HEK293 (cell line): ENCODE measurements at regions not wholly inside any gene's neighbourhood (a gene's known extent, or its start where the extent isn't known, plus 50 kb on each side); places are given as distances from the start of the nearest gene placed in this dataset.

ENCODE experiments used
- MZF1 ChIP-seq: fragments of 450-650 bp; formaldehyde crosslinking; IDR thresholded peaks from 2 replicates; pipeline ENCODE4 v1.5.1; 2017; ENCODE audit warnings: missing biosample characterization, missing genetic modification characterization, borderline replicate concordance
- ZBTB44 ChIP-seq: fragments of 450-650 bp; IDR thresholded peaks from 2 replicates; pipeline ENCODE4 v1.5.1; 2018; ENCODE audit warnings: missing biosample characterization, mild to moderate bottlenecking, missing genetic modification characterization
- ZBTB8A ChIP-seq: fragments of 450-650 bp; formaldehyde crosslinking; IDR thresholded peaks from 2 replicates; pipeline ENCODE4 v1.5.1; 2016; ENCODE audit warnings: missing biosample characterization, missing genetic modification characterization
- ZNF121 ChIP-seq: fragments of 450-650 bp; formaldehyde crosslinking; IDR thresholded peaks from 2 replicates; pipeline ENCODE4 v1.5.1; 2016; ENCODE audit warnings: missing biosample characterization, missing genetic modification characterization
- ZNF132 ChIP-seq: fragments of 450-650 bp; formaldehyde crosslinking; IDR thresholded peaks from 2 replicates; pipeline ENCODE4 v1.5.1; 2017; ENCODE audit warnings: missing biosample characterization, missing genetic modification characterization, borderline replicate concordance
- ZNF311 ChIP-seq: fragments of 450-650 bp; formaldehyde crosslinking; IDR thresholded peaks from 2 replicates; pipeline ENCODE4 v1.5.1; 2017; ENCODE audit warnings: missing biosample characterization, missing genetic modification characterization, borderline replicate concordance
- ZNF350 ChIP-seq: fragments of 450-650 bp; formaldehyde crosslinking; IDR thresholded peaks from 2 replicates; pipeline ENCODE4 v1.5.0; 2017; ENCODE audit warnings: missing biosample characterization, mild to moderate bottlenecking, missing genetic modification characterization
- ZSCAN30 ChIP-seq: fragments of 450-650 bp; IDR thresholded peaks from 2 replicates; pipeline ENCODE4 v1.5.1; 2018; ENCODE audit warnings: missing biosample characterization, mild to moderate bottlenecking, missing genetic modification characterization, moderate library complexity
- ZSCAN5A ChIP-seq: fragments of 450-650 bp; formaldehyde crosslinking; IDR thresholded peaks from 2 replicates; pipeline ENCODE4 v1.5.1; 2016; ENCODE audit warnings: missing biosample characterization, missing genetic modification characterization
- TF ChIP-seq, protein P1 (sequence below): fragments of 450-650 bp; formaldehyde crosslinking; IDR thresholded peaks from 2 replicates; pipeline ENCODE4 v1.5.1; 2016; ENCODE audit warnings: missing biosample characterization, missing genetic modification characterization
- TF ChIP-seq, protein P2 (sequence below): fragments of 450-650 bp; formaldehyde crosslinking; IDR thresholded peaks from 2 replicates; pipeline ENCODE4 v1.5.1; 2016; ENCODE audit warnings: missing biosample characterization, missing genetic modification characterization
- TF ChIP-seq, protein P3 (sequence below): fragments of 450-650 bp; formaldehyde crosslinking; IDR thresholded peaks from 2 replicates; pipeline ENCODE4 v1.5.1; 2016; ENCODE audit warnings: missing biosample characterization, missing genetic modification characterization, low read depth

DNA sequence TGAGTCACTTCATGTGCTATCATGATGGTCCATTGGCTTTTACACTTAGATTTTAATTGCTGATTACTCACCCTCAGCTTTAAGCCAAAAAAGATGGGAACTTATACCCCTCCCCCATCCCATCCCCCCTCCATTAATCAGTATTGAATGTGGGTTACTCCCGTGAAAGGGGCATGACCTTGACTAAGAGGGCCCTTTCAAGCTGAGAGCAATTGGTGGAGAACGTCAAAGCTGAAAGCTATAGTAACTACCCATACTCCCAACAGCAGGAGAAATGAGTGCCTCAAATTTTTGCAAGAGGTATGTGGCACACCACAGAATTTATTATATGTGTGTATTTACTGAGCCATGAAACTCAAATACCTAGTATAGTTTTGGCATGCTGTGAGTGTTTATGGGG is 99.7 kb upstream of the CDH8 start:
- TF ChIP-seq ZNF121 (no peak), ZSCAN5A (tag by site-specific recombination) (no peak), ZNF132 (no peak), ZSCAN30 (tag by site-specific recombination) (no peak), ZNF350 (tag by site-specific recombination) (no peak), ZBTB8A (tag by site-specific recombination) (no peak), MZF1 (tag by site-specific recombination) (no peak), ZNF311 (no peak), ZBTB44 (tag by site-specific recombination) (no peak)
- TF ChIP-seq, protein P1, sequence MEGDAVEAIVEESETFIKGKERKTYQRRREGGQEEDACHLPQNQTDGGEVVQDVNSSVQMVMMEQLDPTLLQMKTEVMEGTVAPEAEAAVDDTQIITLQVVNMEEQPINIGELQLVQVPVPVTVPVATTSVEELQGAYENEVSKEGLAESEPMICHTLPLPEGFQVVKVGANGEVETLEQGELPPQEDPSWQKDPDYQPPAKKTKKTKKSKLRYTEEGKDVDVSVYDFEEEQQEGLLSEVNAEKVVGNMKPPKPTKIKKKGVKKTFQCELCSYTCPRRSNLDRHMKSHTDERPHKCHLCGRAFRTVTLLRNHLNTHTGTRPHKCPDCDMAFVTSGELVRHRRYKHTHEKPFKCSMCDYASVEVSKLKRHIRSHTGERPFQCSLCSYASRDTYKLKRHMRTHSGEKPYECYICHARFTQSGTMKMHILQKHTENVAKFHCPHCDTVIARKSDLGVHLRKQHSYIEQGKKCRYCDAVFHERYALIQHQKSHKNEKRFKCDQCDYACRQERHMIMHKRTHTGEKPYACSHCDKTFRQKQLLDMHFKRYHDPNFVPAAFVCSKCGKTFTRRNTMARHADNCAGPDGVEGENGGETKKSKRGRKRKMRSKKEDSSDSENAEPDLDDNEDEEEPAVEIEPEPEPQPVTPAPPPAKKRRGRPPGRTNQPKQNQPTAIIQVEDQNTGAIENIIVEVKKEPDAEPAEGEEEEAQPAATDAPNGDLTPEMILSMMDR (tag by site-specific recombination), result no peak
- TF ChIP-seq, protein P2, sequence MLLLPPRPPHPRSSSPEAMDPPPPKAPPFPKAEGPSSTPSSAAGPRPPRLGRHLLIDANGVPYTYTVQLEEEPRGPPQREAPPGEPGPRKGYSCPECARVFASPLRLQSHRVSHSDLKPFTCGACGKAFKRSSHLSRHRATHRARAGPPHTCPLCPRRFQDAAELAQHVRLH (tag by site-specific recombination), result no peak
- TF ChIP-seq, protein P3, sequence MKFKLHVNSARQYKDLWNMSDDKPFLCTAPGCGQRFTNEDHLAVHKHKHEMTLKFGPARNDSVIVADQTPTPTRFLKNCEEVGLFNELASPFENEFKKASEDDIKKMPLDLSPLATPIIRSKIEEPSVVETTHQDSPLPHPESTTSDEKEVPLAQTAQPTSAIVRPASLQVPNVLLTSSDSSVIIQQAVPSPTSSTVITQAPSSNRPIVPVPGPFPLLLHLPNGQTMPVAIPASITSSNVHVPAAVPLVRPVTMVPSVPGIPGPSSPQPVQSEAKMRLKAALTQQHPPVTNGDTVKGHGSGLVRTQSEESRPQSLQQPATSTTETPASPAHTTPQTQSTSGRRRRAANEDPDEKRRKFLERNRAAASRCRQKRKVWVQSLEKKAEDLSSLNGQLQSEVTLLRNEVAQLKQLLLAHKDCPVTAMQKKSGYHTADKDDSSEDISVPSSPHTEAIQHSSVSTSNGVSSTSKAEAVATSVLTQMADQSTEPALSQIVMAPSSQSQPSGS, result no peak
